ENCODE measurements at regions not wholly inside any gene's neighbourhood (a gene's known extent, or its start where the extent isn't known, plus 50 kb on each side); places are given as distances from the start of the nearest gene placed in this dataset.

GRCh38 chr3:19711160-19711782 lies 222.7 kb downstream of the EFHB start:
- DNase-seq, result no peak

DNA sequence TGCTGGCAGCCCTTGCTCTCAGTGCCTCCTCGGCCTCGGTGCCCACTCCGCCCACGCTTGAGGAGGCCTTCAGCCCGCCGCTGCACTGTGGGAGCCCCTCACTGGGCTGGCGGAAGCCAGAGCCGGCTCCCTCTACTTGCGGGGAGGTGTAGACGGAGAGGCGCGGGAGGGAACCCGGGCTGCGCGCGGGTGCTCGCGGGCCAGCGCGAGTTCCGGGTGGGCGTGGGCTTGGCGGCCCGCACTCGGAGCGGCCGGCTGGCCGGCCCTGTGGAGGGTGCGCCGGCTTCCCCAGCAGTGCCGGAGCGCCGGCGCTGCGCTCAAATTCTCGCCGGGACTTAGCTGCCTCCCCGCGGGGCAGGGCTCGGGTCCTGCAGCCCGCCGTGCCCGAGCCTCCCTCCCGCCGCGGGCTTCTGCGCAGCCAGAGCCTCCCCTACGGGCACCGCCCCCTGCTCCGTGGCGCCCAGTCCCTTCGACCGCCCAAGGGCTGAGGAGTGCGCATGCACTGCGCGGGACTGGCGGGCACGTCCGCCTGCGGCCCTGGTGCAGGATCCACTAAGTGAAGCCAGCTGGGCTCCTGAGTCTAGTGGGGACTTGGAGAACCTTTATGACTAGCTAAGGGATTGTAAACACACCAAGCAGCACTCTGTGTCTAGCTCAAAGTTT lies 231.5 kb downstream of the EFHB start:
- no peak for DNase-seq

DNA sequence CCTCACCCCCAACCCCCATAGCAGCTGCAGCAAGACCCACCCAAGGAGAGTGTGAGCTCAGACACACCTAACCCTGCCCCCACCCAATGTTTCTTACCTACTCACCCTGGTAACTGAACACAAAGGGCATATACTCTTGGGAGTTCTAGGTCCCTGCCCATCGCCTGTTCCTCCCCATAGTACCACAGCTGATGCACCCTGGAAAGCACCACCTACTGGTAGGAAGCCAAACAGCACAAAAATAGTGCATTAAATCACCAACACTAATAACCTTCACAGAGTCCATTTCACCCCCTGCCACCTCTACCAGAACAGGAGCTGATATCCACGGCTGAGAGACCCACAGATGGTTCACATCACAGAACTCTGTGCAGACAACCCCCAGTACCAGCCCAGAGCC lies 245.2 kb downstream of the EFHB start:
- no peak for DNase-seq

GRCh38 chr3:19668163-19668562 lies 265.9 kb downstream of the EFHB start:
- no peak for DNase-seq

DNA sequence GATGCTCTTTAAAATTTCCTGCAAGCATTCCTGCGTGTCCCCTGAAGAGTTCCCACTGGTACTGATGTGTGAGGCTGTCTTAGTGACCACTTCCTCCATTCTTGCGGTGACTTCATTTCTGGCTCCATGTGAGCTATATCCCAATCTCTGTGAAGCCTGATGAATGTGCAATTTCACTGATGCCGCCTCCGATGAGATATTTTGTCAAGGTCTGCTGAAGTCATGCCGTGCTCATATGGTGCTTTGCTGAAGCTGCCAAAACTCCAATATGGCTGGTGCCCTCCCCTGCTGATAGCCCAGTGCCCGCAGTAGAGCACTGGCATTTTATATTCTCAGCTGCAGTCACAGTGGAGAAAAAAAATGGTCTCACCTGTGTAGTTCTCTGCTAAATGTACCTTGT lies 271.5 kb downstream of the EFHB start:
- DNase-seq, result no peak

- no peak for DNase-seq
Measured at GRCh38 chr3:19652336-19652735, 281.7 kb downstream of the EFHB start.

DNA sequence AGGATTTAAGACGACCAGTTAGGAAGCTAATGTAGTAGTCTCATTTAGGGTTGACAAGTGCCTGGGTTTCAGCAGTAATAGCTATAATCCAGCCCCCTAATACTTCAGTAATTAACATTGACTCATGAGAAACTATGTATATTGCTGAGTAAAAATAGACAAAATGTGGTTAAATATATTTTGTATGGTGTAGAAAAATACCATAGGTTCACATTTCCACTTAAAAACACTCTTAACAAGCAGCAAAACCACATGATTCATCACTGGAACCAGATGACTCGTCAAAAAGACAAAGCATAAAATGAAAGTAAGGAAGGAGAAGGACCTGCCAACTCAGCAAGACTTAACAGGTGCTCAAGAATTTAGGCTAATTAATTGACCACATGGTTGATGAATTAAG lies 288.9 kb downstream of the EFHB start:
- DNase-seq, result no peak

DNA sequence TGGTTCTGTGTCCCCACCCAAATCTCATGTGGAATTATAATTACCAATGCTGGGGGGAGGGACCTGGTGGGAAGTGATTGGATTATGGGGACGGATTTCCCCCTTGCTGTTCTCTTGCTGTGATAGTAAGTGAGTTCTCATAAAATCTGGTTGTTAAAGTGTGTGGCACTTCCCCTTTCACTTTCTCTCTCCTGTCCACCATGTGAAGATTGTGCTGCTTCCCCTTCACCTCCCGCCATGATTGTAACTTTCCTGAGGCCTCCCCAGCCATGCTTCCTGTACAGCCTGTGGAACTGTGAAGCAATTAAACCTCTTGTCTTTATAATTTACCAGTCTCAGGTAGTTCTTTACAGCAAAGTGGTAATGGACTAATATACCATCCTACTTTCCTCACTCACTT lies 289.6 kb downstream of the EFHB start:
- no peak for DNase-seq

DNA sequence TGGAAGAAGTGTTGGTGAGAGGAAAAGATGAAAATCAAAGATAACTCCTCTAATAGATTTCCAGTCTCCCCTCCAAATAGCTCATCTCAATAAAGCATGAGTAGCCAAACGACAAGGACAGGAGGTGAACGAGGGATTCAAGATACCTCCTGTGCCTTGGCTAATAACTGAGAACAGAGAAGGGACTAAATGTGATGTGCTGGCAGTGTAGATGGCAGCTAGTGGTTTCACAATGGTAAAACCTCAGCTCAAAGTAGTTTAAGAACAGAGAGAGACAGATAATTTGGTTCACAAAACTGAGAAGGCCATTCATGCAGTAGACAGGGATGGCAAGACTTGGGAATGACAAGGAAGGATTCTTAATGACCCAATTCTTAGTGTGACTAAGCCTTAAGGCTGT lies 292.6 kb downstream of the EFHB start:
- no peak for DNase-seq

GRCh38 chr3:19632099-19633074 lies 301.6 kb downstream of the EFHB start:
- DNase-seq, result no peak

DNA sequence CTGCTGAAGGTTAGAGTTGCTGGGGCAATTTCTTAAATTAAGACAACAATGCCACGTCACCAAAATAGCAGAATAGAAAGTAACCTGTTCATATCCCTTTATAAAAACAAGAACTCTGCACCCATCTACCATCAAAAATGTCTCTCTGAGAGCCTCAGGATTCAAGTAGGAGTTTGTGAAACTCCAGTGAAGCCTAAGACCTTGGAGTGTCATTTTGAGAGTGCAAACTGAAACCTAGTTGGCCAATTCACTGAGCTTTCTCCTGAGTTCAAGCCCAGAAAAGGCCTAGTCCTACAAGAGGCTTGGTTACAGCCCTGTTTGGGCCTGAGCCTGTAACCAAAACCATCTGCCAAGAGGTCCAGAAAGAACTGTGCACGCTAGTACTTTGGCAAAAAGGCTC lies 335.1 kb downstream of the EFHB start:
- no peak for DNase-seq

GRCh38 chr3:19596408-19596807 lies 337.6 kb downstream of the EFHB start:
- no peak for DNase-seq

- no peak for DNase-seq
Measured at GRCh38 chr3:19595884-19596283, 338.1 kb downstream of the EFHB start.

All from NCI-H2171 treated with DMSO at 0.1 percent for 48 hours (cell line).